MCF 10A (cell line): ENCODE measurements at regions not wholly inside any gene's neighbourhood (a gene's known extent, or its start where the extent isn't known, plus 50 kb on each side); places are given as distances from the start of the nearest gene placed in this dataset.

Experiments used
- BruUV-seq: library from RNA; stranded (reverse); fragments of 400-500 nt; replicated peaks from 2 replicates; lab custom pipeline; 2021; lab: Mats Ljungman, UMichigan
- CTCF ChIA-PET: fragments of 300-600 bp; sonication (Branson Sonifier 250); formaldehyde crosslinking; extraction: SDS; loops from one replicate; lab custom pipeline; 2021; ENCODE audit warnings: antibody characterized with exemption, inconsistent platforms; lab: Yijun Ruan, JAX
- POLR2A ChIA-PET: fragments of 300-600, 350-650 bp; sonication (Branson Sonifier 250); formaldehyde crosslinking; extraction: SDS; loops from one replicate; lab custom pipeline; 2020; ENCODE audit warnings: antibody characterized with exemption, inconsistent platforms; lab: Yijun Ruan, JAX
- DNase-seq: peaks from one replicate; pipeline ENCODE4 v3.0.0-alpha.2; 2018; ENCODE audit not compliant: unreplicated experiment
- H3K27ac Mint-ChIP-seq: one replicate; pipeline ENCODE4 v1.8.0; 2022; ENCODE audit warnings: mild to moderate bottlenecking, low read depth, mixed read lengths; ENCODE audit not compliant: unreplicated experiment
- H3K27me3 Mint-ChIP-seq: one replicate; pipeline ENCODE4 v1.8.0; 2022; ENCODE audit warnings: mixed read lengths; ENCODE audit not compliant: insufficient read depth, unreplicated experiment
- H3K36me3 Mint-ChIP-seq: one replicate; pipeline ENCODE4 v1.8.0; 2022; ENCODE audit warnings: mild to moderate bottlenecking, moderate library complexity, mixed read lengths; ENCODE audit not compliant: insufficient read depth, unreplicated experiment
- H3K4me1 Mint-ChIP-seq: one replicate; pipeline ENCODE4 v1.8.0; 2022; ENCODE audit warnings: mixed read lengths; ENCODE audit not compliant: insufficient read depth, unreplicated experiment
- H3K4me3 Mint-ChIP-seq: one replicate; pipeline ENCODE4 v1.8.0; 2022; ENCODE audit warnings: mild to moderate bottlenecking, moderate library complexity, mixed read lengths; ENCODE audit not compliant: unreplicated experiment
- H3K9me3 Mint-ChIP-seq: one replicate; pipeline ENCODE4 v1.8.0; 2022; ENCODE audit warnings: mixed read lengths; ENCODE audit not compliant: unreplicated experiment
- intact Hi-C: fragments of 100-400 bp; cut with micrococcal nuclease; formaldehyde crosslinking; loops from 2 replicates; pipeline ENCODE4 v1.14.1; 2022
- TF ChIP-seq, protein P1 (sequence below): fragments of 200-600 bp; IDR thresholded peaks from one replicate; pipeline ENCODE4 v1.8.0; 2022; ENCODE audit warnings: antibody characterized with exemption, mild to moderate bottlenecking; ENCODE audit not compliant: unreplicated experiment

DNA sequence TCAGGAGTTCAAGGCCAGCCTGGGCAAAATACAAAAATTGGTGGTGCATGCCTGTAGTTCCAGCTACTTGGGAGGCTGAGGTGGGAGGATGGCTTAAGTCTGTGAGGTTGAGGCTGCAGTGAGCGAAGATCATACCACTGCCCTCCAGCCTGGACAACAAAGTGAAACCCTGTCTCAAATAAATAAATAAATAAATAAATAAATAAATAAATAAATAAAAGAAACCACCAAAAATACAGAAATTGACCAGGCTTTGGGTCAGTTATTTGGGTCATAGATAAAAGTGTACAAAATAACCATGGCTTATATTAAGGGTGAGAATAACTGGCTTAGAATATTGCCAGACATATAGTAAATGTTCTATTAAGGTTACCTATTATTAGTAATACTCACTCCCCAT lies 129.2 kb downstream of the NEUROD6 start:
- no peaks in the 10 kb centered on the region for H3K9me3 Mint-ChIP-seq
- POLR2A ChIA-PET: interaction anchor here (0.6 kb wide), 1 partner anchor 291 kb away, joined by 3 read pairs; no protein-coding TSS in a partner anchor
- H3K4me3 Mint-ChIP-seq: no peak overlapping the region
- DNase-seq: no peak
- H3K36me3 Mint-ChIP-seq: no peaks in the 10 kb centered on the region
- no peaks in the 10 kb centered on the region for H3K27me3 Mint-ChIP-seq
- no peaks in the 10 kb centered on the region for H3K4me1 Mint-ChIP-seq
- CTCF ChIA-PET: interaction anchor here (0.6 kb wide), 1 partner anchor 86 kb away, joined by 3 read pairs; no protein-coding TSS in a partner anchor
- BruUV-seq: no TSS peak
- TF ChIP-seq, protein P1, sequence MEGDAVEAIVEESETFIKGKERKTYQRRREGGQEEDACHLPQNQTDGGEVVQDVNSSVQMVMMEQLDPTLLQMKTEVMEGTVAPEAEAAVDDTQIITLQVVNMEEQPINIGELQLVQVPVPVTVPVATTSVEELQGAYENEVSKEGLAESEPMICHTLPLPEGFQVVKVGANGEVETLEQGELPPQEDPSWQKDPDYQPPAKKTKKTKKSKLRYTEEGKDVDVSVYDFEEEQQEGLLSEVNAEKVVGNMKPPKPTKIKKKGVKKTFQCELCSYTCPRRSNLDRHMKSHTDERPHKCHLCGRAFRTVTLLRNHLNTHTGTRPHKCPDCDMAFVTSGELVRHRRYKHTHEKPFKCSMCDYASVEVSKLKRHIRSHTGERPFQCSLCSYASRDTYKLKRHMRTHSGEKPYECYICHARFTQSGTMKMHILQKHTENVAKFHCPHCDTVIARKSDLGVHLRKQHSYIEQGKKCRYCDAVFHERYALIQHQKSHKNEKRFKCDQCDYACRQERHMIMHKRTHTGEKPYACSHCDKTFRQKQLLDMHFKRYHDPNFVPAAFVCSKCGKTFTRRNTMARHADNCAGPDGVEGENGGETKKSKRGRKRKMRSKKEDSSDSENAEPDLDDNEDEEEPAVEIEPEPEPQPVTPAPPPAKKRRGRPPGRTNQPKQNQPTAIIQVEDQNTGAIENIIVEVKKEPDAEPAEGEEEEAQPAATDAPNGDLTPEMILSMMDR: no peak
- intact Hi-C loops: no loop called here
- H3K27ac Mint-ChIP-seq: no peak overlapping the region

DNA sequence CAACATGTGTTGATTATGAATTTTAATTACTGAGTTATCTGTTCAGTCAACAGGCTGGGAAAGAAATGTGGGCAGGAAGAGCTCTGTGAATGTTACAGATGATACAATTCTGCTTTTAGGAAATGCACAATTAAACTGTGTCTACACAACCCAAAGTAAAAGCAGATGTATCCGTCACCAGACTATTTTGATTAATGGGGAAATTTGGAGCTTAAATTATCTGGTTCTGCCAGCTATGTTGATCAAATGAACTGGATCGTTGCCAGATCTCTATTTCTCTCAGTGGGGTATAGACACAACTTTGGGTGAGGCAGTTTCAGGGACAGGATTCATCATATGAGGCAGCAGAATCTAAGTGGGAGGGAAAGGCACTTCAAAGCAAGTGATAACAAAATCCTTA lies 136.5 kb downstream of the NEUROD6 start:
- Mint-ChIP-seq H3K4me3 (no peak overlapping the region), H3K27me3 (no peaks in the 10 kb centered on the region), H3K36me3 (no peaks in the 10 kb centered on the region), H3K4me1 (no peaks in the 10 kb centered on the region), H3K9me3 (peaks cover 12% of the 10 kb centered on the region), H3K27ac (no peak overlapping the region)
- intact Hi-C loops: no loop called here
- TF ChIP-seq, protein P1: no peak
- no TSS peak for BruUV-seq
- ChIA-PET CTCF (interaction anchor here (0.6 to 3.1 kb wide), 3 partner anchors 11 to 129 kb away, joined by 3 to 10 read pairs (median 5); no protein-coding TSS in a partner anchor), POLR2A (interaction anchor here (0.6 kb wide), 1 partner anchor 43 kb away, joined by 3 read pairs; no protein-coding TSS in a partner anchor)
- DNase-seq: no peak

DNA sequence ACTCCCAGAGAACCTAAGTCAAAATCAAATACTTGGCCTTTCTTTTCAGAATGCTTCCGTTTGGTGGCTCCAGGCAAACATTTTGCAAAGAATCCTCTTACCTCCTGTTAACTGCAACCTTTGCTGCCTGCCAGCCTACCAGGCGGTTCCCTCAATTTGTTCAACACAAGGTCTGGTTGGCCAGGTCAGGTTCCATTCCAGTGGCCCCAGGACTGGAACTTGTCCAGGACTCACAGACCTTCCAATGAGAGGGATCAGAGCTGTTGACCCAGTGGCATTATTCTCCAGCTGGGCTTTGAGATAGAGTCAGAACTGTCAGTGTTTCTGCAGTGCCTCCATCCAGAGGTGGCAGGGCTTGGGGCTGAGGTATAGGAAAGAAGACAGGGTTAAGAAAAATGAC lies 137.0 kb downstream of the NEUROD6 start:
- ChIA-PET CTCF (interaction anchor here (0.6 to 3.1 kb wide), 5 partner anchors 10 to 430 kb away, joined by 3 to 10 read pairs (median 4); no protein-coding TSS in a partner anchor), POLR2A (no interaction called here)
- DNase-seq: no peak
- intact Hi-C loops: no loop called here
- TF ChIP-seq, protein P1: no peak
- no peak overlapping the region for H3K4me3 Mint-ChIP-seq
- H3K36me3 Mint-ChIP-seq: no peaks in the 10 kb centered on the region
- no TSS peak for BruUV-seq
- H3K4me1 Mint-ChIP-seq: no peaks in the 10 kb centered on the region
- H3K9me3 Mint-ChIP-seq: peaks cover 12% of the 10 kb centered on the region
- no peaks in the 10 kb centered on the region for H3K27me3 Mint-ChIP-seq
- no peak overlapping the region for H3K27ac Mint-ChIP-seq

DNA sequence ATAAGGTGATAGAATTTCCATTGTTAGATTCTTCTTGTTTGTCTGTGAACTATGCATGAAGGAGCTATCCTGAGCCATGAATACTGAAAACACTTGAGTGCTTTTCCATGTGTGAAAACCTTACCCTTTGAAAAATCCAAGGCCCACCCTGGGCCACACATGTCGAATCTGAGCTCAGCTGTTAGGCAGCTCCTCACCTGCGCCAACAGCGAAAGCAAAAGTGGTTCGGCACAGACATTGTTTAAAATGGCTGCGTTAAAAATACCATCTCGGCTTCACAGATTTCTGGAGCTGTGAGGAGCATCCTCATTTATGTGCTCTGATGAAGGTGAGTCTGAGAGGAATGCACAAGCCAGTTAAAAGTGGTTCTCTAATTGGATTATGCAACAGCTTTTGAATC lies 137.7 kb downstream of the NEUROD6 start:
- Mint-ChIP-seq H3K27me3 (no peaks in the 10 kb centered on the region), H3K27ac (no peak overlapping the region), H3K4me3 (no peak overlapping the region), H3K4me1 (no peaks in the 10 kb centered on the region), H3K9me3 (peaks cover 12% of the 10 kb centered on the region), H3K36me3 (no peaks in the 10 kb centered on the region)
- intact Hi-C loops: no loop called here
- TF ChIP-seq, protein P1: no peak
- ChIA-PET POLR2A (no interaction called here), CTCF (interaction anchor here (0.6 to 3.1 kb wide), 6 partner anchors 10 to 1214 kb away, joined by 3 to 10 read pairs (median 4); no protein-coding TSS in a partner anchor)
- no TSS peak for BruUV-seq
- DNase-seq: no peak
